Suprapubic skin (tissue), 4 donors: ENCODE measurements at regions not wholly inside any gene's neighbourhood (a gene's known extent, or its start where the extent isn't known, plus 50 kb on each side); places are given as distances from the start of the nearest gene placed in this dataset.
A peak's percentile ranks its signal among the peaks of the same experiment; 100 is the strongest.
"Not testable (repeated sequence)": the region's sequence is repeated elsewhere in the genome, so short reads cannot be mapped to it uniquely, and the experiment has no call there.

Source experiments
- DNase-seq, 2 donors: peaks; one replicate each; pipeline ENCODE4 v3.0.0-alpha.2; 2019; ENCODE audit warnings: low spot score in 2 of 2
- H3K27ac ChIP-seq: fragments of 200-600 bp; sonication (generic); one replicate; pipeline ENCODE4 v1.5.1; 2019
- H3K27me3 ChIP-seq: fragments of 200-600 bp; sonication (generic); one replicate; pipeline ENCODE4 v1.5.1; 2019
- H3K36me3 ChIP-seq: fragments of 200-600 bp; sonication (generic); one replicate; pipeline ENCODE4 v1.5.1; 2019
- H3K4me1 ChIP-seq: fragments of 200-600 bp; sonication (generic); one replicate; pipeline ENCODE4 v1.5.1; 2019
- H3K4me3 ChIP-seq: fragments of 200-600 bp; sonication (generic); one replicate; pipeline ENCODE4 v1.5.1; 2019; ENCODE audit warnings: mild to moderate bottlenecking
- H3K9me3 ChIP-seq: fragments of 200-600 bp; sonication (generic); one replicate; pipeline ENCODE4 v1.5.1; 2019
- EP300 ChIP-seq: sonication (generic); formaldehyde crosslinking; IDR thresholded peaks from one replicate; pipeline ENCODE4 v1.6.1; 2017; ENCODE audit warnings: antibody characterized with exemption
- POLR2A ChIP-seq, 2 donors: fragments of 450-650 bp; IDR thresholded peaks; one replicate each; pipeline ENCODE4 v1.6.1; 2017; ENCODE audit warnings: antibody characterized with exemption in 2 of 2, mild to moderate bottlenecking in 2 of 2, moderate library complexity in 2 of 2
- POLR2AphosphoS5 ChIP-seq, 3 donors: sonication (generic); formaldehyde crosslinking; IDR thresholded peaks; one replicate each; pipeline ENCODE4 v1.6.1; 2017; ENCODE audit warnings: antibody characterized with exemption in 3 of 3
- WGBS: methylation state at CpG from one replicate; pipeline ENCODE4 v1.1.5; 2018; 5-methylcytosine and 5-hydroxymethylcytosine counted together
- TF ChIP-seq, protein P1 (sequence below), 2 donors: fragments of 200-600 bp in 1 of 2; fragments of 450-650 bp in 1 of 2; sonication (generic) in 1 of 2; IDR thresholded peaks; one replicate each; pipeline ENCODE4 v1.5.1; 2016 to 2019; ENCODE audit warnings: antibody characterized with exemption in 2 of 2, mild to moderate bottlenecking in 1 of 2, moderate library complexity in 1 of 2

DNA sequence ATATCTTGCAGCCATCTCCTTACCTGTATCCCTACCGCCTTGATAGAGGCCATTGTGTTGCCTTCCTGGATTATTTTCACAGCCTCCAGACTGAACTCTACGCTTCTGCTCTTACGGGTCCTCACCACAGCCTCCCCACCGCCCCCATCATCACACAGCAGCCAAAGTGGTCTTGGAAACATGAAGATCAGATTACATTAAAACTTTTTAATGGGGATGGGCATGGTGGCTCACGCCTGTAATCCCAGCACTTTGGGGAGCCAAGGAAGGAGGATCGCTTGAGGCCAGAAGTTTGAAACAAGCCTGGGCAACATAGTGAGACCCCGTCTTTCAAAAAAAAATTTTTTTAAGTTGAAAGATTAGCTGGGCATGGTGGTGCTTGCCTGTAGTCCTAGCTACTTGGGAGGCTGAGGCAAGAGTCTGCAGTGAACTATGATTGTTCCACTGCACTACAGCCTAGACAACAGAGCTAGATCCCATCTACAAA lies 150.5 kb downstream of the NPIPB5 start:
- Histone ChIP-seq H3K27ac (no peak overlapping the region), H3K36me3 (no peaks in the 10 kb centered on the region), H3K4me3 (no peak overlapping the region), H3K27me3 (peaks cover 32% of the 10 kb centered on the region), H3K9me3 (no peaks in the 10 kb centered on the region), H3K4me1 (no peaks in the 10 kb centered on the region)
- 81% methylated on average over 7 of the region's 7 CpGs for WGBS
- peak in 1 of 2 donors; percentile 70 for DNase-seq
- TF ChIP-seq, protein P1, sequence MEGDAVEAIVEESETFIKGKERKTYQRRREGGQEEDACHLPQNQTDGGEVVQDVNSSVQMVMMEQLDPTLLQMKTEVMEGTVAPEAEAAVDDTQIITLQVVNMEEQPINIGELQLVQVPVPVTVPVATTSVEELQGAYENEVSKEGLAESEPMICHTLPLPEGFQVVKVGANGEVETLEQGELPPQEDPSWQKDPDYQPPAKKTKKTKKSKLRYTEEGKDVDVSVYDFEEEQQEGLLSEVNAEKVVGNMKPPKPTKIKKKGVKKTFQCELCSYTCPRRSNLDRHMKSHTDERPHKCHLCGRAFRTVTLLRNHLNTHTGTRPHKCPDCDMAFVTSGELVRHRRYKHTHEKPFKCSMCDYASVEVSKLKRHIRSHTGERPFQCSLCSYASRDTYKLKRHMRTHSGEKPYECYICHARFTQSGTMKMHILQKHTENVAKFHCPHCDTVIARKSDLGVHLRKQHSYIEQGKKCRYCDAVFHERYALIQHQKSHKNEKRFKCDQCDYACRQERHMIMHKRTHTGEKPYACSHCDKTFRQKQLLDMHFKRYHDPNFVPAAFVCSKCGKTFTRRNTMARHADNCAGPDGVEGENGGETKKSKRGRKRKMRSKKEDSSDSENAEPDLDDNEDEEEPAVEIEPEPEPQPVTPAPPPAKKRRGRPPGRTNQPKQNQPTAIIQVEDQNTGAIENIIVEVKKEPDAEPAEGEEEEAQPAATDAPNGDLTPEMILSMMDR (IDR thresholded peaks at IDR 0.05): no peak
- no peak for TF ChIP-seq POLR2AphosphoS5 (IDR thresholded peaks at IDR 0.05)
- no peak for TF ChIP-seq EP300
- TF ChIP-seq POLR2A (IDR thresholded peaks at IDR 0.05): no peak

DNA sequence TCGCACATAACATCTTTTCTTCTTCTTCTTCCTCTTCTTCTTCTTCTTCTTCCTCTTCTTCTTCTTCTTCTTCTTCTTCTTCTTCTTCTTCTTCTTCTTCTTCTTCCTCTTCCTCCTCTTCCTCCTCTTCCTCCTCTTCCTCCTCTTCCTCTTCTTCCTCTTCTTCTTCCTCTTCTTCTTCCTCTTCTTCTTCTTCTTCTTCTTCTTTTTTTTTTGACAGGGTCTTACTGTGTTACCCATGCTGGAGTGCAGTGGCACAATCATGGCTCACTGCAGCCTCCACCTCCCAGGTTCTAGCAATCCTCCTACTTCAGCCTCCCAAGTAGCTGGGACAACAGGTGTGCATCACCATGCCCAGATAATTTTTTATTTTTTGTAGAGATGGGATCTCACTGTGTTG lies 151.0 kb upstream of the HS3ST2 start:
- H3K36me3 ChIP-seq, H3K4me3 ChIP-seq, H3K4me1 ChIP-seq, DNase-seq, H3K9me3 ChIP-seq, H3K27ac ChIP-seq: not testable (repeated sequence)
- WGBS: 87% methylated on average over 1 of the region's 1 CpG
- H3K27me3 ChIP-seq: peaks cover 32% of the 10 kb centered on the region

DNA sequence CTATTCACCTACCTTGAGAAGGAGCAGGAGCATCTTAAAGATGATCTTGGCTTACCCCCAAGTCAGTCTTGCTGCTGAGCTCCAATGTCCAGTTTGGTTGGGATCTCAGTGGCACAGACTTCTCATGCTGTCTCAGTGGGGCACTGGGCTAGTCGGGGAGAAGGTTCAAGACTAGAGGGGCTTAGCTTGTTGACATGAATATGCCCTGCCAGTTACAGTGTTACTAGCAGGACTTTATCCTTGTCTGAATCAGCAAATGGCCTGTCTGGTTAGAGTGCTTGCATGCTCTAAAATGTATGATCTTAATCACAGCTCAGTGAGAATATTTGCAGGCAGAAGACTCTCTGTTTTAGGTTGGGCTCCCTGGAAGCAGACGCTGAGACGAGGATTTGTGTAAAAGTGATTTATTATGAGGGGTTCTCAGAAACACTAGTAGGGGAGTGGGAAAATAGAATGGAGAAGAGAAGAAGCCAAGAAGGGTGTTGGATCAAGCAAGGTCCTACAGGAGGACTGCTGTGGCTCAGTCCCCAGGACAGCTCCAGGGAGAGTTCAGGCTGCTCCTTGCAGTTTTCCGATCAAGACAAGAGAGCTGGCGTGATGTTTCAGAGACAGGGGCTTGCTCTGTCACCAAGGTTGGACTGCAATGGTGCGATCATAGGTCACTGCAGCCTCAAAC lies 150.4 kb upstream of the HS3ST2 start:
- Histone ChIP-seq H3K27ac (no peak overlapping the region), H3K36me3 (no peaks in the 10 kb centered on the region), H3K27me3 (peaks cover 32% of the 10 kb centered on the region), H3K4me3 (no peak overlapping the region), H3K4me1 (no peaks in the 10 kb centered on the region), H3K9me3 (no peaks in the 10 kb centered on the region)
- WGBS: 64% methylated on average over 6 of the region's 6 CpGs
- no peak for DNase-seq
- TF ChIP-seq POLR2AphosphoS5 (IDR thresholded peaks at IDR 0.05) (no peak), EP300 (no peak), POLR2A (IDR thresholded peaks at IDR 0.05) (no peak)
- TF ChIP-seq, protein P1 (IDR thresholded peaks at IDR 0.05): no peak

DNA sequence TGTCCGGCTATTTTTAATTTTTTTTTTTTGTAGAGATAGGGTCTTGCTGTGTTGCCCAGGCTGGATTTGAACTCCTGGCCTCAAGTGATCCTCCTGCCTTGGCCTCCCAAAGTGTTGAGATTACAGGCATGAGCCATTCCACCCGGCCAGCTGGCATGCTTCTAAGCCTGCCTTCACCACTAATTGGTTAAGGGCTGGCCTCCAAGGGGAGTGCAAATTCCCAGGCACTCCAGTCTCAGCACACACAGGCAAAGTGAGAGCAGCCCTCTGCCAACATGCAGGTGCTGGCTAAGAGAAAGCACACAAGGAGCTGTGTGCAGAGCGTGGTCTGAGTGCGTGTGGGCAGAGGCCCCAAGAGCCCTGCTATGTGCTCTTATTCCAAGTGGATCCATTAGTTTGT lies 149.8 kb upstream of the HS3ST2 start:
- DNase-seq: no peak

DNA sequence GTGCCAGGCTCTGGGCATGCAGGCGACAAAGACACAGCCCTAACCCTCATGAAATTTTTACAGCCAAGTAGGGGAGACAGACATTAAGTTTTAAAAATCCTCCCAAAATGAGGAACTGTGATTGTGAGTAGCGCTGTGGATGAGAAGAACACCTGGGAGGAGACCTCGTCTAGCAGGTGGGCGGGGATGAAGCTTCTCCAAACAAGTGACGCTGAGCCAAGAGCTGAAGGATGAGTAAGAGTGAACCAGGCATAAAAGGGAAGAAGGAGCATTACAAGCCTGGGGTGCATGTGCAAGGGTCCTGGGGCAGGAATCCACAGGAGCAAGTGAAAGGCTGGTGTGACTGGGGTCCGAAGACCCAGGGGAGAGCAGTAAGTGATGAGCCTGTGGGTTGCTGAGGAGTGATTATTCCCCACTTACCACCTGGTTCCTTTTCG lies 149.4 kb upstream of the HS3ST2 start:
- DNase-seq: peak in 1 of 2 donors; percentile 21
- TF ChIP-seq EP300 (no peak), POLR2AphosphoS5 (IDR thresholded peaks at IDR 0.05) (no peak), POLR2A (IDR thresholded peaks at IDR 0.05) (no peak)
- TF ChIP-seq, protein P1 (IDR thresholded peaks at IDR 0.05): no peak
- 65% methylated on average over 7 of the region's 7 CpGs for WGBS

More for the DNA sequence above, 149.8 kb upstream of the HS3ST2 start:
- Histone ChIP-seq H3K27me3 (peaks cover 32% of the 10 kb centered on the region), H3K9me3 (no peaks in the 10 kb centered on the region), H3K36me3 (no peaks in the 10 kb centered on the region), H3K4me3 (no peak overlapping the region), H3K4me1 (no peaks in the 10 kb centered on the region), H3K27ac (no peak overlapping the region)
- TF ChIP-seq POLR2AphosphoS5 (IDR thresholded peaks at IDR 0.05): no peak
- TF ChIP-seq, protein P1 (IDR thresholded peaks at IDR 0.05): no peak
- TF ChIP-seq EP300: no peak
- TF ChIP-seq POLR2A (IDR thresholded peaks at IDR 0.05): no peak
- 76% methylated on average over 3 of the region's 4 CpGs for WGBS

More for the DNA sequence above, 149.4 kb upstream of the HS3ST2 start:
- peaks cover 32% of the 10 kb centered on the region for H3K27me3 ChIP-seq
- H3K27ac ChIP-seq: no peak overlapping the region
- H3K9me3 ChIP-seq: no peaks in the 10 kb centered on the region
- no peaks in the 10 kb centered on the region for H3K36me3 ChIP-seq
- no peak overlapping the region for H3K4me3 ChIP-seq
- H3K4me1 ChIP-seq: no peaks in the 10 kb centered on the region
